ENCODE measurements at regions not wholly inside any gene's neighbourhood (a gene's known extent, or its start where the extent isn't known, plus 50 kb on each side); places are given as distances from the start of the nearest gene placed in this dataset.

- ATAC-seq (ENCODE audit: low FRiP score), result no peak
- TF ChIP-seq CTCF (IDR thresholded peaks at IDR 0.05), result no peak
- no peak for DNase-seq (ENCODE audit: low spot score)
These were observed 63.2 kb downstream of the TTC32 start for GRCh38 chr2:19838616-19839015.

GRCh38 chr2:19837235-19837766 lies 64.5 kb downstream of the TTC32 start:
- no peak for DNase-seq (ENCODE audit: low spot score)
- no peak for ATAC-seq (ENCODE audit: low FRiP score)
- no peak for TF ChIP-seq CTCF (IDR thresholded peaks at IDR 0.05)

- DNase-seq (ENCODE audit: low spot score) (no peak), ATAC-seq (ENCODE audit: low FRiP score) (no peak)
- no peak for TF ChIP-seq CTCF (IDR thresholded peaks at IDR 0.05)
These were observed 66.0 kb downstream of the TTC32 start for GRCh38 chr2:19835781-19836281.

GRCh38 chr2:19833978-19834377 lies 67.8 kb downstream of the TTC32 start:
- ATAC-seq (ENCODE audit: low FRiP score) (no peak), DNase-seq (ENCODE audit: low spot score) (no peak)
- TF ChIP-seq CTCF (IDR thresholded peaks at IDR 0.05), result no peak

GRCh38 chr2:19829672-19830071 lies 72.1 kb downstream of the TTC32 start:
- ATAC-seq (ENCODE audit: low FRiP score) (no peak), DNase-seq (ENCODE audit: low spot score) (no peak)
- no peak for TF ChIP-seq CTCF (IDR thresholded peaks at IDR 0.05)

GRCh38 chr2:19826874-19827273 lies 74.9 kb downstream of the TTC32 start:
- ATAC-seq (ENCODE audit: low FRiP score) (no peak), DNase-seq (ENCODE audit: low spot score) (no peak)
- TF ChIP-seq CTCF (IDR thresholded peaks at IDR 0.05), result no peak

GRCh38 chr2:19823507-19823906 lies 78.3 kb downstream of the TTC32 start:
- DNase-seq (ENCODE audit: low spot score) (no peak), ATAC-seq (ENCODE audit: low FRiP score) (no peak)
- TF ChIP-seq CTCF (IDR thresholded peaks at IDR 0.05), result no peak

Measured in omental fat pad (tissue), 3 donors.